HL-60 (cell line): ENCODE measurements at regions not wholly inside any gene's neighbourhood (a gene's known extent, or its start where the extent isn't known, plus 50 kb on each side); places are given as distances from the start of the nearest gene placed in this dataset.

Experiments
- DNase-seq, 2 experiments: peaks; one replicate each; pipeline ENCODE4 v3.0.0-alpha.2; 2010 to 2020; ENCODE audit warnings: low read depth in 1 of 2, low spot score in 1 of 2
- H3K27ac ChIP-seq: fragments of 250-450 bp; sonication (Bioruptor Pico); replicated peaks from 2 replicates; pipeline ENCODE4 v1.5.1; 2020; ENCODE audit warnings: mild to moderate bottlenecking, moderate library complexity
- H3K27me3 ChIP-seq: fragments of 250-450 bp; sonication (Bioruptor Pico); 2 replicates; pipeline ENCODE4 v1.5.1; 2021; ENCODE audit warnings: mild to moderate bottlenecking, moderate library complexity; ENCODE audit not compliant: insufficient read depth, poor library complexity, severe bottlenecking
- H3K4me3 ChIP-seq: replicated peaks from 2 replicates; pipeline ENCODE4 v1.5.1; 2011; ENCODE audit warnings: mild to moderate bottlenecking, control low read depth, low read length; ENCODE audit not compliant: insufficient read depth
- GABPA ChIP-seq: IDR thresholded peaks from 2 replicates; pipeline ENCODE4 v1.6.1; 2012; ENCODE audit warnings: low read depth
- POLR2AphosphoS5 ChIP-seq: IDR thresholded peaks from 2 replicates; pipeline ENCODE4 v1.6.1; 2012; ENCODE audit warnings: low read depth
- SPI1 ChIP-seq: IDR thresholded peaks from 2 replicates; pipeline ENCODE4 v1.6.1; 2012; ENCODE audit warnings: low read depth, mild to moderate bottlenecking, borderline replicate concordance
- TF ChIP-seq, protein P1 (sequence below): IDR thresholded peaks from one replicate; pipeline ENCODE4 v1.5.1; 2011; ENCODE audit warnings: low read length, control low read depth, inconsistent platforms; ENCODE audit not compliant: insufficient read depth
- TF ChIP-seq, protein P2 (sequence below): IDR thresholded peaks from 2 replicates; pipeline ENCODE4 v1.6.1; 2012; ENCODE audit warnings: low read depth; ENCODE audit not compliant: insufficient replicate concordance

DNA sequence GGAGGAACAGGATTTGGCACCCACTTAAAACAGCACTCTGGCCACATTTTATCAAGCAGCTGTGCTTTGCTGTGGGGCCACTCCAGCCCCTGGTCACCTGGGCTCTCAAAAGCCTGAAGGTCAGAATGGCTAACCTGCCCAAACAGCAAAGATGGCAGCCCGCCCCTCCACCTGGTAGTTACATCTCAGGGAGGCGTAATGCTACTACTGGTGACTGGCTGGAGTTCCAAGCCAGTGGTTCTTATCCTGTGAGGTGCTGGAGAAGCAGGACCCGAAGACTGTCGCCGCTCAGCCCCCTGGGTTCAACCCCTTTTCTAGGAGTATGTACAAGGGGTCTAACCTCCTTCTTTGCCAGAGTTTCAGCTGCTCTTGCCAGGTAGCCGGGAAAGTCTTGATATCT lies 467.4 kb upstream of the FOXG1 start:
- TF ChIP-seq, protein P1, sequence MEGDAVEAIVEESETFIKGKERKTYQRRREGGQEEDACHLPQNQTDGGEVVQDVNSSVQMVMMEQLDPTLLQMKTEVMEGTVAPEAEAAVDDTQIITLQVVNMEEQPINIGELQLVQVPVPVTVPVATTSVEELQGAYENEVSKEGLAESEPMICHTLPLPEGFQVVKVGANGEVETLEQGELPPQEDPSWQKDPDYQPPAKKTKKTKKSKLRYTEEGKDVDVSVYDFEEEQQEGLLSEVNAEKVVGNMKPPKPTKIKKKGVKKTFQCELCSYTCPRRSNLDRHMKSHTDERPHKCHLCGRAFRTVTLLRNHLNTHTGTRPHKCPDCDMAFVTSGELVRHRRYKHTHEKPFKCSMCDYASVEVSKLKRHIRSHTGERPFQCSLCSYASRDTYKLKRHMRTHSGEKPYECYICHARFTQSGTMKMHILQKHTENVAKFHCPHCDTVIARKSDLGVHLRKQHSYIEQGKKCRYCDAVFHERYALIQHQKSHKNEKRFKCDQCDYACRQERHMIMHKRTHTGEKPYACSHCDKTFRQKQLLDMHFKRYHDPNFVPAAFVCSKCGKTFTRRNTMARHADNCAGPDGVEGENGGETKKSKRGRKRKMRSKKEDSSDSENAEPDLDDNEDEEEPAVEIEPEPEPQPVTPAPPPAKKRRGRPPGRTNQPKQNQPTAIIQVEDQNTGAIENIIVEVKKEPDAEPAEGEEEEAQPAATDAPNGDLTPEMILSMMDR, result no peak
- no peak for TF ChIP-seq SPI1
- no peak for TF ChIP-seq POLR2AphosphoS5
- no peak for TF ChIP-seq GABPA
- TF ChIP-seq, protein P2, sequence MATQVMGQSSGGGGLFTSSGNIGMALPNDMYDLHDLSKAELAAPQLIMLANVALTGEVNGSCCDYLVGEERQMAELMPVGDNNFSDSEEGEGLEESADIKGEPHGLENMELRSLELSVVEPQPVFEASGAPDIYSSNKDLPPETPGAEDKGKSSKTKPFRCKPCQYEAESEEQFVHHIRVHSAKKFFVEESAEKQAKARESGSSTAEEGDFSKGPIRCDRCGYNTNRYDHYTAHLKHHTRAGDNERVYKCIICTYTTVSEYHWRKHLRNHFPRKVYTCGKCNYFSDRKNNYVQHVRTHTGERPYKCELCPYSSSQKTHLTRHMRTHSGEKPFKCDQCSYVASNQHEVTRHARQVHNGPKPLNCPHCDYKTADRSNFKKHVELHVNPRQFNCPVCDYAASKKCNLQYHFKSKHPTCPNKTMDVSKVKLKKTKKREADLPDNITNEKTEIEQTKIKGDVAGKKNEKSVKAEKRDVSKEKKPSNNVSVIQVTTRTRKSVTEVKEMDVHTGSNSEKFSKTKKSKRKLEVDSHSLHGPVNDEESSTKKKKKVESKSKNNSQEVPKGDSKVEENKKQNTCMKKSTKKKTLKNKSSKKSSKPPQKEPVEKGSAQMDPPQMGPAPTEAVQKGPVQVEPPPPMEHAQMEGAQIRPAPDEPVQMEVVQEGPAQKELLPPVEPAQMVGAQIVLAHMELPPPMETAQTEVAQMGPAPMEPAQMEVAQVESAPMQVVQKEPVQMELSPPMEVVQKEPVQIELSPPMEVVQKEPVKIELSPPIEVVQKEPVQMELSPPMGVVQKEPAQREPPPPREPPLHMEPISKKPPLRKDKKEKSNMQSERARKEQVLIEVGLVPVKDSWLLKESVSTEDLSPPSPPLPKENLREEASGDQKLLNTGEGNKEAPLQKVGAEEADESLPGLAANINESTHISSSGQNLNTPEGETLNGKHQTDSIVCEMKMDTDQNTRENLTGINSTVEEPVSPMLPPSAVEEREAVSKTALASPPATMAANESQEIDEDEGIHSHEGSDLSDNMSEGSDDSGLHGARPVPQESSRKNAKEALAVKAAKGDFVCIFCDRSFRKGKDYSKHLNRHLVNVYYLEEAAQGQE, result no peak
- H3K27me3 ChIP-seq, result no peaks in the 10 kb centered on the region
- DNase-seq, result no peak
- no peak overlapping the region for H3K27ac ChIP-seq
- no peak overlapping the region for H3K4me3 ChIP-seq

DNA sequence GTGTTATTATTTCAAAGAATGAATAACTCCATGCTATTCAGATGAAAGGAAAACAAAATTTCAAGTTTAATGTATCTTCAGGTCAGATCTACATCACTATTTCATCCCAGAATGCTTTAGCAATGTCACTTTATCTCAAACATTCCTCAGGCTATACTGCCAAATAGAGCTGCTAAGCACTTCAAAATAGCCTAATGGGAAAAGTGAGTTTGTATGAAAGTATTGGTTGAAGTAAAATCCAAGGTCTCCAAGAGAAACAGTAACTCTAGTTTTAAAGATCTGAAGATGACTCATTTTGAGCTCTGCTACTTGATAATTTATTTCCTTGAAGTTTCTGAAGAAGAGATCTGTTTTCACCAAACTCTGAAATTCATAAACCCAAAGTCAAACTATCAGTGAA lies 466.2 kb upstream of the FOXG1 start:
- Histone ChIP-seq H3K27me3 (no peaks in the 10 kb centered on the region), H3K27ac (no peak overlapping the region), H3K4me3 (no peak overlapping the region)
- TF ChIP-seq, protein P2, result no peak
- TF ChIP-seq, protein P1, result no peak
- no peak for TF ChIP-seq SPI1
- no peak for TF ChIP-seq GABPA
- no peak for TF ChIP-seq POLR2AphosphoS5
- no peak for DNase-seq

DNA sequence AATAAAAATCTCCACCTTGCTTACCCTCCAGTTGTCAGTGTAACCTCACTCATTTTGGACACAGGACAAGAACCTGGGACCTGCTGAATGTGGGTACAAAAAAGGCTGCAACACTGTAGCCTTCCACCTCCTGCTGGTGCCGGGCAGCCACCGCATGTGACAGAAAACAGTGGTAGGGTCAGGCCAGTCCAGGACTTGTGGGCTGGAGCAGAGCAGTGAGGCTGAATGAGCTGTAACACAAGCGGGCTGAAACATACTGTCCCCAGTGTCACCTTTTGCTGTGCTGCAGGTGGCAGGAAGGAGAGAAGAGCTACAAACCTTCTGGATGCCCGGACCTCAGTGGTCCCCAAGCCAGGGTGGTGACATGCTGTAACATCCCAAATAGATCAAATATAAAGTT lies 465.4 kb upstream of the FOXG1 start:
- no peak for DNase-seq
- H3K27ac ChIP-seq, result no peak overlapping the region
- TF ChIP-seq, protein P1, result no peak
- TF ChIP-seq SPI1, result no peak
- TF ChIP-seq GABPA, result no peak
- no peak for TF ChIP-seq POLR2AphosphoS5
- TF ChIP-seq, protein P2, result no peak

More for the DNA sequence above, 465.4 kb upstream of the FOXG1 start:
- no peak overlapping the region for H3K4me3 ChIP-seq
- no peaks in the 10 kb centered on the region for H3K27me3 ChIP-seq
